HG02973 (cell line): ENCODE measurements at regions not wholly inside any gene's neighbourhood (a gene's known extent, or its start where the extent isn't known, plus 50 kb on each side); places are given as distances from the start of the nearest gene placed in this dataset.

Experiments
- ATAC-seq: cut with Tn5 transposase; IDR thresholded peaks from one replicate; pipeline ENCODE4 v1.9.1; 2021; ENCODE audit warnings: moderate library complexity; ENCODE audit not compliant: unreplicated experiment

- ATAC-seq = peak; percentile 17
These were observed 65.6 kb upstream of the POLG start for GRCh38 chr15:89400116-89400781.

- ATAC-seq = peak; percentile 51
These were observed 64.9 kb upstream of the POLG start for GRCh38 chr15:89399238-89400115.

- ATAC-seq = no peak
These were observed 64.2 kb upstream of the POLG start for GRCh38 chr15:89398896-89399237.

GRCh38 chr15:89397653-89398023, 63.0 kb upstream of the POLG start:
- ATAC-seq = no peak

- ATAC-seq = no peak
These were observed 62.4 kb upstream of the POLG start for GRCh38 chr15:89396723-89397652.

GRCh38 chr15:89395996-89396395, 61.4 kb upstream of the POLG start:
- no peak for ATAC-seq

- no peak for ATAC-seq
These were observed 60.8 kb upstream of the POLG start for GRCh38 chr15:89395461-89395871.

GRCh38 chr15:89395031-89395430, 60.4 kb upstream of the POLG start:
- no peak for ATAC-seq

- ATAC-seq = no peak
These were observed 58.4 kb upstream of the POLG start for GRCh38 chr15:89393056-89393455.

- ATAC-seq = no peak
These were observed 57.1 kb upstream of the POLG start for GRCh38 chr15:89391685-89392257.

- no peak for ATAC-seq
These were observed 55.4 kb upstream of the POLG start for GRCh38 chr15:89389841-89390603.

GRCh38 chr15:89387140-89387903, 52.7 kb upstream of the POLG start:
- ATAC-seq = no peak

- ATAC-seq = no peak
These were observed 51.1 kb upstream of the POLG start for GRCh38 chr15:89385596-89386331.
